HG02981 (cell line): ENCODE measurements at regions not wholly inside any gene's neighbourhood (a gene's known extent, or its start where the extent isn't known, plus 50 kb on each side); places are given as distances from the start of the nearest gene placed in this dataset.
"Not testable (repeated sequence)": the region's sequence is repeated elsewhere in the genome, so short reads cannot be mapped to it uniquely, and the experiment has no call there.

ENCODE experiments used
- ATAC-seq: cut with Tn5 transposase; IDR thresholded peaks from one replicate; pipeline ENCODE4 v1.9.1; 2021; ENCODE audit warnings: mild to moderate bottlenecking, moderate library complexity; ENCODE audit not compliant: unreplicated experiment

DNA sequence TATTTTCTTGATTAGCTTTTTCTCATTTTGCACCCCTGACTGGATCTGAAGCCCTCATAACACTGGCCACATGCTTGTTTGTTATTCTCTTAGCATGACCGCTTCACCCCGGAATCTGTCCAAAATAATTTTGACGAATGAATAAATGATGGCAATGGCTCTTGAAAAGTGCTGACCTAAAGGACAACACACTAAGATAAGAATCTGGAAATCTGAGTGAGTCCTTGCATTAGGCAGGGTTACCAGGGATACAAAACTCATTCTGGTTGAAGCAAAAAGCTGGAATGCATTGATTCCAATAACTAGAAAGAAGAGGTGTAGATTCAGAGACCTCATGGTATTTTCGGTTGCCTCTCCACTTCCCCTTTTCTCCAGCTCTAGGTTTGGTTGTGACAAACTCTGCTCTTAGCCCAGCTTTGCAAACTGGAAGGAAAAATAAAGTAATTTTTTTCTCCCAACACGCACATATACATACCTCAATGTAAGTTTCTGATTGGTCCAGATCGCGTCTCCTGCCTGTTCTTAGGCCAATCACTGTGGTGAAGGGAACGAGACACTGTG, 157.4 kb downstream of the SKIDA1 start:
- ATAC-seq, result no peak

DNA sequence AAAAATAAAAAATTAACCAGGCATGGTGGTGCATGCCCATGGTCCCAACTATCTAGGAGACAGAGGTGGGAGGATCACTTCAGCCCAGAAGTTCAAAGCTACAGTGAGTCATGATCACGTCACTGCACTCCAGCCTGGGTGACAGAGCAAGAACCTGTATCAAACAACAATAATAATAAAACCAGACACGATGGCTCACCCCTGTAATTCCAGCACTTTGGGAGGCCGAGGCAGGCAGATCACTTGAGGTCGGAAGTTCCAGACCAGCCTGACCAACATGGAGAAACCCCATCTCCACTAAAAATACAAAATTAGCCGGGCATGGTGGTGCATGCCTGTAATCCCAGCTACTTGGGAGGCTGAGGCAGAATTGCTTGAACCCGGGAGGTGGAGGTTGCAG, 159.4 kb downstream of the SKIDA1 start:
- ATAC-seq, result not testable (repeated sequence)

DNA sequence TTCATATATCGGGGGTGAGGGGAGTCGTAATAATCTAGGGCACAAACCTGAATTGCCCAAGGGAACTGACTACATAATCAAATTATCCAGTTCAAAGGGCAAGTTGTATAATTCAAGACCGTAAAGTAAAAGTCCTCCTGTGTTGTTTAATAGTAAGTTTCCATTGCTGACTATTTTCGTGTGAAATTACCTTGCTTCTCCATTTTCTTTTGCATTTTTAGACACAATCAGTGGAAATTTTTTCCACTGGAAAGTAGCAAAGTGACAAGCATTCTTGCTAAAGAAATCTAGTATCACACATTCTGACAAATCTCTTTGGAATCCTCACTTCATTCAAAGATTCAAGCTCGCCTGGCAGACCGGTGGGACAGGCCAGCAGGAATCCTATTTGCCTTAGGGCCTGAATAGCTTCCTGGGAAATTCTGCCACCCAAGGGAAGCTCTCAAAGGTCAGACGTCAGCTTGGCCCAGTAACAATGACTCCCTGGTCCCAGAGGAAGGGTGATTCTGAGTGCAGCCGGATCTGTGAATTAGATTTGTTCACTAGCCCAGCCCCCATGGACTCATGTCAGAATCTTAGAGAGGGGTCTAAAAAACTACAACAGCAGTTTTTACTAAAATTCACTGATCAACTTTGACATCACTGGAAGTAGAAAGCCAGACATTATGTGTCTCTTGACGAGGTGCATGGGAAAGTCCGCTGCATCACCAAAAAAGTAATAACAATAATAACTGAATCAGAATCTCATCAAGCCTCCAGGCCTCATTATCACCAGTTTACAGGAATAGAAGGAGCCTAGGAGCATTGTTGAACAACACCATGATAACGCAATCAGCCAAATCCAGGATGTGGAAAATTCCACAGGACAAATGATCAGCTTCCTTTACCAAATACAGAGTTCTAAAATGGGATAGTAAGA, 161.0 kb downstream of the SKIDA1 start:
- ATAC-seq, result no peak

DNA sequence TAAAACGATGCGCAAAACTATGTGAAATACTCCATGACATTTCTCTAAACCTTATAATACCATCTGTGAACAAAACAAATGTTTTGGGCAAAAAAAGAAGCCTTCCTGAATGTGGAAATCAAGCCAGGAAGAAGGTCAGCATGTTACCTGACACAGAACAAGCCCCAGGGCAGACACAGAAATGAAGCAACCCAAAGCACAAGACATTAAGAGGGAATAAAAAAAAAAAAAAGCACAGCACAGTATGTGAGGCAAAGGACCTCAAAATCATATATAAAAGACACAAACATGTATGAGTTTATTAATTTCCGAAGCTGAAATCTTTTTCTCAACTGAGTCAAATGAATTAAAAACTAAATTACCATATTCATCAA, 161.8 kb downstream of the SKIDA1 start:
- ATAC-seq, result no peak

DNA sequence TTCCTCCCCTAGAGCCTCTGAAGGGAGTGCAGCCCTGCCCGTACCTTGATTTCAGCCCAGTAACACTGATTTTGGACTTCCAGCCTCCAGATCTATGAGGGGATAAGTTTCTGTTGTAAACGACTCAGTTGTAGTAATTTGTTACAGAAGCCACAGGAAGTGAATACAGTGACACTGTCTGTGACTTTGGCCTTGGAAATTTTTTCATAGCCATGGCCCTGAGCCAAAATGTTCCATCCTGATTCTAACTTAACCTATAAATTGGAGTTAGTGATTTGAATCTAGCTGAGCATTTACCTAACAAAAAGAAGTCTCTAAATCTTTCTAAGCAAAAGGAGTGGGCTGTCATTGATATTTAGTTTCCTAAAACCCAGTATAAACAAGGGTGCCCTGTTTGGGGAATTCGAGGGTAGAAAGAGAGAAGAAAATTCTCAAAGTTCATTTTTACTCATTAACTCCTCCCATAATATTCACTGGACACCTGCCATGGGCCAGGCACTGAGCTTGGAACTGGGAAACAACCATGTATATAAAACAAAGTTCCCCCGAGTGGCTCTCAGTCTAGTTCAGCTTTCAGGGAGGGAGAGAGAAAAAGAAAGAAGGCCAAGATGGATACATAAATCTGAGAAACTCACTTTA, 162.3 kb downstream of the SKIDA1 start:
- ATAC-seq, result no peak

DNA sequence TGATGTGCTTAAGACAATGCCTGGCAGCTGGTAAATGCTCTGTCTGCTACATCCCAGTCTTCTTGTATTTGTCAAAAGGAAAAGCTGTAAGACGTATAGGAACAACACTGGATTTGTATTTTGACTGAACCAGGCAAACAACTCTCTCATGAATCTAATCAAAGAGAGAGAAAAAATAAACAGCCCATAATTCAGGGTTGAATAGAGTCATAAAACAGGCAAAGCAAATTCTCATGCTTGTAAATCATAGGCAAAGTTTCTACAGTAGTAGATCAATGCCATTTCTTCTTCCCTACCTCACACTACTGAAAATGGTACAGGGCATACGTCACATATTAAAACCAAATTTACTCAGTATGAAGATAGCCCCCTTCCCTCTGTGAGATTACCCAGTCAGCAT, 166.3 kb downstream of the SKIDA1 start:
- no peak for ATAC-seq

DNA sequence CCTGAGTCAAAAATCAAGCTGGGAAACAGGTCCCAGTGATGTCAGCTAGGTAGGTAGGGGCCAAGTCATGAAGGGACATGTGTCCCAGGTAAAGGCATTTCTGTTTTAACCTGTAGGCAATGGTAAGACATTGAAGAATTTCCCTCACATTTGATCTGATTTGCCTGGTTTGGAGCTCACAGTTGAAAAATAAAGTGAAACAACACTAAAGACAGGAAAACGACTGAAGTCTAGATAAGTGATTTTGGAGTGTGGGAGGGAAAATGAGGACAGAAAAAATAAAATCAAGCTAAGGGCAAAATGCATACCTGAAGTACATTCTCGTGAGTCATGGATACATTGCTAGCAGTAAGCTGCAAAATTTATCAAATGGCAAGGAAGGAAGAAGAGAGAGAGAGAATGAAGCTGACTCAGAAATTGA, 169.9 kb downstream of the SKIDA1 start:
- no peak for ATAC-seq

DNA sequence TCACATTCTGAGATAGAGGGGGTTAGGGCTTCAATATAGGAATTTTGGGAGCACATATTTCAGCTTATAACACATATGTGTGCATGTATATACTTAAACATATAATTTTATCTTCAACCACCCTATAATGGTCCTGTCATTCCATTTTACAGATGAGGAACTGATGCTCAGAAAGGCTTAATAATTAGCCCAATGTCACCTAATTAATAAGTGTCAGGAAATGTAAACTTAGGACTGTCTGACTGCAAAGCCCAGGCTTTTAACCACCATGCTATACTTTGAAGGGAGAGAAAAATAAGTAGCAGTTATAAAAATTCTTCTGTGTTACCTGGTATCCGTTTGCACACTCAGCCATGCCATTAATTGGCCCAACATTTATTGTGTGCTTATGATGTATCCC, 172.6 kb downstream of the SKIDA1 start:
- peak; percentile 81 for ATAC-seq

DNA sequence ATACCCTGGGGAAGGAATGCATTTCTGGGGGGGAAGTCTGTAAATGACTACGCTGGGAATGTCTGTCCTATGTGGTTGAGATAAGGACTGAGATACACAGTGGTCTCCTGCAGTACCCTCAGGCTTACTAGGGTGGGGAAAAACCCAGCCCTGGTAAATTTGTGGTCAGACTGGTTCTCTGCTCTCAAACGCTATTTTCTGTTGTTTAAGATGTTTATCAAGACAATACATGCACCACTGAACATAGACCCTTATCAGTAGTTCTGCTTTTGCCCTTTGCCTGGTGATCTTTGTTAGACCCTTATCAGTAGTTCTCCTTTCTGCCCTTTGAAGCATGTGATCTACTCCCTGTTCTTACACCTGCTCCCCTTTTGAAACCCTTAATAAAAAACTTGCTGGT, 173.9 kb downstream of the SKIDA1 start:
- ATAC-seq, result not testable (repeated sequence)

DNA sequence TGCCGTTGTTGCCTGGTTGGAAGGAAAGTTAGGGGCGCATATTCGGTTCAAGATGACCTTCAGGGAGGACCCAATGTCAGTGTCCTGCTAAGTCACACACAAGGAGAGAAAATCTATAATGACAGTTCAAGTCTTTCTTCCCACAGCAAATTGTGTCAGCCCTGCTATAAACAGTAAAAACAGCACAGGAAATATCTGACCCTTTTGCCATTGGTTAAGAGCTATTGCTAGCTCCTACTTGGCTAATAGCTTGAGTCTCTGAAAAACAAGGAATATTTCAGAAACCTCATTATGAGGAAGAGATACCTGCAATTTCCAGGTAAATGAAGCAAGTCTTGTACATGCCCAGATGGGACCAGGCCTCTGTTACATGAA, 175.6 kb downstream of the SKIDA1 start:
- no peak for ATAC-seq

DNA sequence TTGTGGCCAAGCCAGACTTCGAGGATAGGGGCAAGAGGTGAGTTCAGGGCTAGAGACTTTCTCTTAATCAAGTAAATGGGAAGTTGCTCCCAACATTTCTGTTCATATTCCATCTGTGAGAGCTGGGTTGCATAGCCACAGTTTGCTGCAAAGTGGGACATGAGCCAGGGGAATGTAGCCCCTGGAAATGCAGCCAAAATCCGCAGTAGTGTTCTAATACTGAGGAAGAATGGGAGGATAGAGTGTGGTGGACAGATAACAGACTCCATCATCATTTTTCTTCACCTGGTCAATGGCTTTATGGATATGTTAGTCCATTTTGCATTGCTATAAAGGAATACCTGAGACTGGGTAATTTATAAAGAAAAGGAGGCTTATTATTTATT, 177.7 kb downstream of the SKIDA1 start:
- ATAC-seq, result no peak

DNA sequence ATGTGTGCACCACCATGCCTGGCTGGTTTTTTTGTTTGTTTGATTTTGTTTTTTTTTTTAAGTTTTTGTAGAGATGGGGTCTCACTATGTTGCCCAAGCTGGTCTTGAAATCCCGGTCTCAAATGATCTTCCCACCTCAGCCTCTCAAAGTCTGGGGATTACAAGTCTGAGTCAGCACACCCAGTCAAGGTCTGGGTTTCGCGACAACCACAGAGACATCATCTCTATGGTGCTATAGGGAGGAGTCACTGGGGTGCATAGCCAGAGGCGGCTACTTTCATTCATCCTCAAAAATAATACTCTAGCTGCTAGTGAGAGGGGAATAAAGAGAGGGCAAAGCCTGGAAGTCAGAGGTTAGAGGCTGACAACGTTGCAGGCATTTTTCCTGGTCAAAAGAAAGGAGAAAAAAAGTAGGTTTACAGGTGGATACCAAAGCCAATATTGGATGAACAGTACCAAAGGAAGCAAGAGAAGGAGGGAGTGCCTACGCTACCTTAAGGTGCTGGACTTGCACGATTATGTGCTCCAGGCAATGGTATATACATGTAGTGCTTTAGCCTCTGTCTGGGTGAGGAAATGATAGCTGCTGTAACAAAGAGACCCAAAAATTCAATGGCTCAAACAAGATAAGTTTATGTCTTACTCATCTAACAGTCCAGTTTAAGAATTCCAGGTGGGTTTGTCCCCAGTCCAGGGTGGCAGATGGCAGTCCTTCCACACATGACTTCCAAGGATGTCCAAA, 178.3 kb downstream of the SKIDA1 start:
- no peak for ATAC-seq

DNA sequence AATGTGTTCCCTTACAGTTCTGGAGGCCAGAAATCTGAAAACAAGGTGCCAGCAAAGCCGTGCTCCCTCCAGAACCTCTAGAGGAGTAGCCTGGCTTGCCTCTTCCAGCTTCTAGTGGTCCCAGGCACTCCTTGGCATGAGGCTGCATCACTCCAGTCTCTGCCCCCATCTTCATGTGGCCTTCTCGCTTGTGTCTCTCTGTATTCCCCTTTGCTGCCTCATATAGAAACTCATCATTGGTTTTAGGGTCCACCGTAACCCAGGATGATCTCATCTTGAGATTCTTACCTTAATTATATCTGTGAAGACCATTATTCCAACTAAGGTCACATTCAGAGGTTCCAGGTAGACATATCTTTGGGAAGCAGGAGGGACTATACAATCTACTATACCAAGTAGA, 182.4 kb downstream of the SKIDA1 start:
- ATAC-seq, result no peak

DNA sequence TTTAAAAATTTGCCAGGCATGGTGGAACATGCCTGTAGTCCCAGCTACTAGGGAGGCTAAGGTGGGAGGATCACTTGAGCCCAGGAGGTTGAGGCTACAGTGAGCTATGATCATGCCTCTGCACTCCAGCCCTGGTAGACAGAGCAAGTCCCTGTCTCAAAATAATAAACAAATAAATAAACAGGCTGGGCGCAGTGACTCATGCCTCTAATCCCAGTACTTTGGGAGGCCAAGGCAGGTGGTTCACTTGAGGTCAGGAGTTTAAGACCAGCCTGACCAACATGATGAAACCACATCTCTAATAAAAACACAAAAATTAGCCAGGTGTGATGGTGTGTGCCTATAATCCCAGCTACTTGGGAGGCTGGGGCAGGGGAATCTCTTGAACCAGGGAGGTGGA, 183.0 kb downstream of the SKIDA1 start:
- ATAC-seq, result not testable (repeated sequence)

DNA sequence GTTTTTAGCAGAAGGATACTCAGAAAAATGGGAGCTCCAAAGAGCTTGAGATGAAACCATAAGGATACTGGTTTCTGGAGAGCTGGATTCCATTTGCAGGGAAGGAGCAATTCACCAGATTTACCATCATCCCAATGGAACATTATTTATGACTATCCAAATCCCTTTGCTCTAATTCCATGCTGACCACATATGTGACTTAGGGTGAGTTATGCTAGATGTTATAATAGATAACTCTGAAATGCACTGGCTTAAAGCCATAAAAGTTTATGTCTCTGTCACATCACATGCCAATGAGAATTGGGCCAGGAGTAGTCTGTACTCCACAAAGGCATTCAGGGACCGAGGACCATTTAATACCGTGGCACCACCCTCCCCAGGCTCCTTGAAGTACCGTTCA, 185.2 kb downstream of the SKIDA1 start:
- ATAC-seq, result no peak

DNA sequence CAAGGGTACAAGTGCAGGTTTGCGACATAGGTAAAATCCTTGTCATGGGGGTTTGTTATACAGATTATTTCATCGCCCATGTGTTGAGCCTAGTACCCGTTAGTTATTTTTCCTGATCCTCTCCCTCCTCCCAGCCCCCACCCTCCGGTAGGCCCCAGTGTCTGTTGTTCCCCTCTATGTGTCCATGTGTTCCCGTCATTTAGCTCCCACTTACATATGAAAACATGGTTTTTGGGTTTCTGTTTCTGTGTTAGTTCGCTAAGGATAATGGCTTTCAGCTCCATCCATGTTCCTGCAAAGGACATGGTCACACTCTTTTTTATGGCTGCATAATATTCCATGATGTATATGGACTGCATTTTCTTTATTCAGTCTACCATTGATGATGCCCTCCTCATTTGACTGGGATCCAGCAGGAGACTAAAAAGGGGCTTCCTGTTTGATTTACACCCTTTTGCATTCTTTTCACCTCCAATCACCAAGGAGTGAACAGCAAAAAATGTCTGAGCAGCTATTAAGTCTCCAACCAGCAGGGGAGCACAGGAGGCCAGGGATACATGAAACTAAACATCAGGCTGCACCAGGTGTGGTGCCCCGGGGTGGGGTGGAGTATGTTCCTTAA, 188.2 kb downstream of the SKIDA1 start:
- no peak for ATAC-seq

DNA sequence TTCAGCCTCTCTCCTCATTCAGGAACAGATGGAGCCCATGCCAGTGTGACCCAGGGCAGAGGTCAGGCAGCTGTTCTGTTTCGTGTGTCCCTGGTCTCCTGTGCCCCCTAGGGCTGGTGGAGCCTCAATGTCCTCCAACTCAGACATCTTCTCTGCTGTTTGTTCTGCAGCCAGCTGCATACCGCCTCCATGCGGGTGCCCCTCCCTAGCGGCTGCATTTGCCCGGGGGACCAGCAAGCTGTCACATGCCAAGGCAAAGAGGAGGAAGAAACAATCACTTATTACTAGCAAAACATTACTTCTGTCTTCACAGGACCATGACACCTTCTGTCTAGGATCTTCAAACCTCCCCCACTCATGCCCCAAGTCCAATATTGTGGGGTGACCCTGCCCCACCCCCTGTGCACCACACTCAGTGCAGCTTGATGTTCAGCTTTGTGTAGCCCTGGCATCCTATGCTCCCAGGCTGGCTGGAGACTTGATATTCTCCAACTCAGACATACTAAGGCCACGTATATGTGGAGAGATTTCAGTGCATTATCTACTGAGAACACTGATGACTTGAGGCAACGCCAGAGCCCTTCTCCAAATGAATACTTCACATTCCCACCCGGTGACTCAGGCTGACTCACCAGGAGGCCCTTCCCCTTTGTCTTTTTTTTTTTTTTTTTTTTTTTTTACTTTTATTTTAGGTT, 188.9 kb downstream of the SKIDA1 start:
- no peak for ATAC-seq

DNA sequence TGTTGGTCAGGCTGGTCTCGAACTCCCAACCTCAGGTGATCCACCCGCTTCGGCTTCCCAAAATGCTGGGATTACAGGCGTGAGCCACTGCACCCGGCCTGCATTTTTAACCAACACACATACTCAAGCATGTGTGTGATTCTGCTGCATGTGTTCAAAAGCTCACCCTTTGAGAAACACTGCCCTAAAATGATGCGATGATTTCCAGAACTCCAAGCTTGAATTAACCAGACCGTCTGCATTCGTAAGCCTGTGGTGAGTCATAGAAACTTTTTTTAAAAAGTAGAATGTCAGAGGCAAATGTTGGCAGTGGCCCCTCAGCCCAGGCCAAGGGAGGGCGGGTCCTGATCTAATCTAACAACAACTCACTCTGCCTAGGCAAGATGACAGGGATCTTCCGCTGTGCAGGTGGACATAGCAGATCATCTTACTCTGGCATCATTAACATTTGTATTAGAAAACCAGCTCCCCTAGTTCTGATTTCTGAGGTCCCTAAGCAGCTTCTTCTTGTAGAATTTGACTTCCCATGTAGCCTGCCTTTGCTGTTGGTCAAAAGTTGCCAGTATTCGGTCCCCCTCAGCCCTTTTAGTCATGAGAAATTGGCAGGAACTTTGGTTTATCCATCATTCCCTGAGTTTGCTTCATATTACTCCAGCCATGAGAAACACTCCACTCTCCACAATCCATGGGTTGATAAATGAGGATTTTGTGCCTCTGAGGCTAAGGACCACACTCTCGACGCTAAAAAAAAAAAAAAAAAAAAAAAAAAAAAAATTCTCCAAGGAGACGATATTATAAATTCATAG, 190.4 kb downstream of the SKIDA1 start:
- no peak for ATAC-seq

DNA sequence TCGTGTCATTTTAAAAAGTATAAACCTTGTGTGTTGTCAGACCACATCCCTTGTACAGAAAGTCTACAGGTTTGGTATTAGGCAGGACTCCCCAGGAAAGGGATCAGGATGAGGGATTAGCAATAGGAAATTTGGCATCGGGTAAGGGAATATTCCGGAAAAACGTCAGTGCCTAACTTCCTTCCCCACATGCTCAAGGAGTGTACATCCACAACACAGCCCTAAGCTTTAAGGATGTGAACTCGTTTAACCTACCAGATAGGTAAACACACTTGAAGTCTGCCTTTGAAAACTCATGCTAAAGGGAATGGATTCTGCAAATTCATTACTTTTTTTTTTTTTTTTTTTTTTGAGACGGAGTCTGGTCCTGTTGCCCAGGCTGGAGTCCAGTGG, 194.9 kb downstream of the SKIDA1 start:
- ATAC-seq, result no peak
